Caco-2 (cell line): ENCODE measurements at regions not wholly inside any gene's neighbourhood (a gene's known extent, or its start where the extent isn't known, plus 50 kb on each side); places are given as distances from the start of the nearest gene placed in this dataset.

ENCODE experiments used
- BruUV-seq: library from RNA; stranded (reverse); fragments of 400-500 nt; replicated peaks from 2 replicates; lab custom pipeline; 2021; lab: Mats Ljungman, UMichigan
- CTCF ChIA-PET: fragments of 300-600 bp; sonication (Branson Sonifier 250); formaldehyde crosslinking; loops from one replicate; lab custom pipeline; 2022; ENCODE audit warnings: antibody characterized with exemption; lab: Charles Lee
- POLR2A ChIA-PET: fragments of 300-600 bp; sonication (Branson Sonifier 250); formaldehyde crosslinking; loops from one replicate; lab custom pipeline; 2022; ENCODE audit warnings: antibody characterized with exemption; lab: Charles Lee
- DNase-seq, 2 experiments: peaks; one replicate each; pipeline versions ENCODE4 v3.0.0 to v3.0.0-alpha.2; 2020 to 2022
- H3K27me3 ChIP-seq: replicated peaks from 2 replicates; pipeline ENCODE4 v1.6.0; 2011; ENCODE audit warnings: low read length; ENCODE audit not compliant: control insufficient read depth, insufficient read depth
- H3K36me3 ChIP-seq: 2 replicates; pipeline ENCODE4 v1.5.1; 2011; ENCODE audit warnings: low read length; ENCODE audit not compliant: control insufficient read depth, insufficient read depth
- H3K4me1 ChIP-seq: fragments of 250-450 bp; sonication (Bioruptor Pico); 2 replicates; pipeline ENCODE4 v1.5.1; 2020; ENCODE audit warnings: mild to moderate bottlenecking
- H3K4me3 ChIP-seq: 2 replicates; pipeline ENCODE4 v1.5.1; 2011; ENCODE audit warnings: low read depth, mild to moderate bottlenecking, control low read depth, low read length
- H3K9me3 ChIP-seq: fragments of 250-450 bp; sonication (Bioruptor Pico); 2 replicates; pipeline ENCODE4 v1.5.1; 2020; ENCODE audit warnings: mild to moderate bottlenecking, moderate library complexity
- H3K27ac Mint-ChIP-seq: one replicate; pipeline ENCODE4 v1.8.0; 2022; ENCODE audit warnings: mixed read lengths; ENCODE audit not compliant: unreplicated experiment
- H3K27me3 Mint-ChIP-seq: one replicate; pipeline ENCODE4 v1.8.0; 2022; ENCODE audit warnings: mixed read lengths; ENCODE audit not compliant: insufficient read depth, unreplicated experiment
- H3K36me3 Mint-ChIP-seq: one replicate; pipeline ENCODE4 v1.8.0; 2022; ENCODE audit warnings: mild to moderate bottlenecking, mixed read lengths; ENCODE audit not compliant: insufficient read depth, unreplicated experiment
- H3K4me1 Mint-ChIP-seq: one replicate; pipeline ENCODE4 v1.8.0; 2022; ENCODE audit warnings: low read depth, mixed read lengths; ENCODE audit not compliant: unreplicated experiment
- H3K4me3 Mint-ChIP-seq: one replicate; pipeline ENCODE4 v1.8.0; 2022; ENCODE audit warnings: mild to moderate bottlenecking, moderate library complexity, mixed read lengths; ENCODE audit not compliant: unreplicated experiment
- H3K9me3 Mint-ChIP-seq: one replicate; pipeline ENCODE4 v1.8.0; 2022; ENCODE audit warnings: mixed read lengths; ENCODE audit not compliant: unreplicated experiment
- CTCF ChIP-seq, 2 experiments: fragments of 200-600 bp in 1 of 2; IDR thresholded peaks; 1 replicate in 1 of 2; 2 replicates in 1 of 2; pipeline versions ENCODE4 v1.5.1 to v1.8.0; 2011 to 2022; ENCODE audit warnings: antibody characterized with exemption in 1 of 2, control low read depth in 1 of 2, inconsistent platforms in 1 of 2, low read depth in 1 of 2, low read length in 1 of 2, mild to moderate bottlenecking in 1 of 2, moderate library complexity in 1 of 2; ENCODE audit not compliant: insufficient read depth in 1 of 2, severe bottlenecking in 1 of 2, unreplicated experiment in 1 of 2
- intact Hi-C: fragments of 100-400 bp; cut with micrococcal nuclease; formaldehyde crosslinking; loops from one replicate; pipeline ENCODE4 v1.10.0; 2022; ENCODE audit not compliant: unreplicated experiment

GRCh38 chrX:138761380-138761779 is 49.9 kb upstream of the FGF13 start:
- POLR2A ChIA-PET = no interaction called here
- no peaks in the 10 kb centered on the region for H3K9me3 Mint-ChIP-seq
- no peak for DNase-seq
- H3K4me3 Mint-ChIP-seq = no peak overlapping the region
- intact Hi-C loops = no loop called here
- no peak overlapping the region for H3K4me3 ChIP-seq
- no peak for TF ChIP-seq CTCF (IDR thresholded peaks at IDR 0.05; ENCODE audit: insufficient read depth in 1 of 2, low read depth in 1 of 2, low read length in 1 of 2, severe bottlenecking in 1 of 2, unreplicated experiment in 1 of 2)
- CTCF ChIA-PET = no interaction called here
- no peaks in the 10 kb centered on the region for H3K4me1 ChIP-seq
- H3K27ac Mint-ChIP-seq = no peak overlapping the region
- H3K27me3 Mint-ChIP-seq = peaks cover 2% of the 10 kb centered on the region
- H3K4me1 Mint-ChIP-seq = peaks cover 6% of the 10 kb centered on the region
- H3K27me3 ChIP-seq = no peaks in the 10 kb centered on the region
- no peaks in the 10 kb centered on the region for H3K36me3 ChIP-seq
- H3K36me3 Mint-ChIP-seq = no peaks in the 10 kb centered on the region
- H3K9me3 ChIP-seq = no peaks in the 10 kb centered on the region
- no TSS peak for BruUV-seq
